Testis (tissue), 2 donors: ENCODE measurements at regions not wholly inside any gene's neighbourhood (a gene's known extent, or its start where the extent isn't known, plus 50 kb on each side); places are given as distances from the start of the nearest gene placed in this dataset.

Experiments used
- POLR2A ChIP-seq: fragments of 450-650 bp; IDR thresholded peaks from one replicate; pipeline ENCODE4 v1.6.1; 2017; ENCODE audit warnings: antibody characterized with exemption, mild to moderate bottlenecking, moderate library complexity
- TF ChIP-seq, protein P1 (sequence below), 3 experiments: fragments of 450-650 bp in 2 of 3; fragments of 200-600 bp in 1 of 3; sonication (generic) in 1 of 3; IDR thresholded peaks; one replicate each; pipeline ENCODE4 v1.5.1; 2016 to 2019; ENCODE audit warnings: antibody characterized with exemption in 3 of 3, mild to moderate bottlenecking in 2 of 3, moderate library complexity in 1 of 3

DNA sequence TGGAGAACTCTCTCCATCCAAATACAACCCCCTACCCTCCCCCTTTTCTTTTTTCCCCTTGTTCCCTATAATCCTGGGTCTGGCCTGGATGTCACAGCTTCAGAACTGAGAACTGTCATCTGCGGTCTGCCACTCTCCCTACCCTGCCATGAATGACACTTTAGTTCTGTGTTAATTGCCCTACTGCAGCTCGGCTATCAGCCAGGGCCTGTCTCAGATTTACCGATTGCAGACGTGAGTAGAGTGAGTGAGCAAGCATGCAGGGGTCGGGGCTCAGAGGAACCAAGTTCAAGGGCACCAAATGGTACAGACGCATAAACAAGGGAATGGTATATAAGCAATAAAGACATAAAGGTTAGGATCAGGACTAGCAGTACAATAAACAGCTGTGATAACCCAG is 967.8 kb downstream of the BCL11A start:
- TF ChIP-seq, protein P1, sequence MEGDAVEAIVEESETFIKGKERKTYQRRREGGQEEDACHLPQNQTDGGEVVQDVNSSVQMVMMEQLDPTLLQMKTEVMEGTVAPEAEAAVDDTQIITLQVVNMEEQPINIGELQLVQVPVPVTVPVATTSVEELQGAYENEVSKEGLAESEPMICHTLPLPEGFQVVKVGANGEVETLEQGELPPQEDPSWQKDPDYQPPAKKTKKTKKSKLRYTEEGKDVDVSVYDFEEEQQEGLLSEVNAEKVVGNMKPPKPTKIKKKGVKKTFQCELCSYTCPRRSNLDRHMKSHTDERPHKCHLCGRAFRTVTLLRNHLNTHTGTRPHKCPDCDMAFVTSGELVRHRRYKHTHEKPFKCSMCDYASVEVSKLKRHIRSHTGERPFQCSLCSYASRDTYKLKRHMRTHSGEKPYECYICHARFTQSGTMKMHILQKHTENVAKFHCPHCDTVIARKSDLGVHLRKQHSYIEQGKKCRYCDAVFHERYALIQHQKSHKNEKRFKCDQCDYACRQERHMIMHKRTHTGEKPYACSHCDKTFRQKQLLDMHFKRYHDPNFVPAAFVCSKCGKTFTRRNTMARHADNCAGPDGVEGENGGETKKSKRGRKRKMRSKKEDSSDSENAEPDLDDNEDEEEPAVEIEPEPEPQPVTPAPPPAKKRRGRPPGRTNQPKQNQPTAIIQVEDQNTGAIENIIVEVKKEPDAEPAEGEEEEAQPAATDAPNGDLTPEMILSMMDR (IDR thresholded peaks at IDR 0.05): no peak
- TF ChIP-seq POLR2A: no peak
